ENCODE measurements at regions not wholly inside any gene's neighbourhood (a gene's known extent, or its start where the extent isn't known, plus 50 kb on each side); places are given as distances from the start of the nearest gene placed in this dataset.
"Not testable (repeated sequence)": the region's sequence is repeated elsewhere in the genome, so short reads cannot be mapped to it uniquely, and the experiment has no call there.

- no peak overlapping the region for H3K4me3 ChIP-seq (ENCODE audit: low read depth, low read length)
- no peaks in the 10 kb centered on the region for H3K4me1 ChIP-seq (ENCODE audit: control insufficient read depth, insufficient read depth, low read length)
- H3K9me3 ChIP-seq (ENCODE audit: control insufficient read depth, insufficient read depth, low read length), result no peaks in the 10 kb centered on the region
- no peaks in the 10 kb centered on the region for H3K36me3 ChIP-seq (ENCODE audit: control insufficient read depth, insufficient read depth, low read length)
- no peak overlapping the region for H3K9ac ChIP-seq (ENCODE audit: low read depth, low read length)
- H3K27me3 ChIP-seq (ENCODE audit: control insufficient read depth, insufficient read depth, low read length), result no peaks in the 10 kb centered on the region
Observed at GRCh38 chrX:122910697-122911096, 273.4 kb upstream of the GRIA3 start.

- H3K4me1 ChIP-seq (ENCODE audit: control insufficient read depth, insufficient read depth, low read length), result no peaks in the 10 kb centered on the region
- H3K36me3 ChIP-seq (ENCODE audit: control insufficient read depth, insufficient read depth, low read length), result no peaks in the 10 kb centered on the region
- no peaks in the 10 kb centered on the region for H3K9me3 ChIP-seq (ENCODE audit: control insufficient read depth, insufficient read depth, low read length)
- H3K9ac ChIP-seq (ENCODE audit: low read depth, low read length), result no peak overlapping the region
- no peaks in the 10 kb centered on the region for H3K27me3 ChIP-seq (ENCODE audit: control insufficient read depth, insufficient read depth, low read length)
- no peak overlapping the region for H3K4me3 ChIP-seq (ENCODE audit: low read depth, low read length)
Observed at GRCh38 chrX:122913134-122913533, 270.9 kb upstream of the GRIA3 start.

DNA sequence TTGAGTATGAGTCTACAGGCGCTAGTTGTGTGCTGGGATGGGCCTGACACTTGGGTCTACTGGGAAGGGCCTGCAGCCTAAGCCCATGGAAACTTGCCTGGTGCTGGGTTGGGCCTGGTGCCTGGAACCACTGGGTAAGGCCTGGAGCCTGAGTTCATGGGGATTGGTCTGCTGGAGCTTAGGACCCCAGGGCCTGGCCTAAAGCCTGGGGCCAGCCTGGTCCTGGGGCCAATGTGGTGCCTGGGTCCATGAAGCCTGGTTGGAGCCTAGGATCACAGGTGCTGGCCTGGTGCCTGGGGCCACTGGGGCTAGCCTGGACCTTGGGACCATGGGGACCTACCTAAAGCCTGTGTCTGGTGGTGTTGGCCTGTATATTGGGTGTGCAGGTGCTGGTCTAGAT lies 270.3 kb upstream of the GRIA3 start:
- no peaks in the 10 kb centered on the region for H3K36me3 ChIP-seq (ENCODE audit: control insufficient read depth, insufficient read depth, low read length)
- no peak overlapping the region for H3K4me3 ChIP-seq (ENCODE audit: low read depth, low read length)
- no peaks in the 10 kb centered on the region for H3K9me3 ChIP-seq (ENCODE audit: control insufficient read depth, insufficient read depth, low read length)
- no peak overlapping the region for H3K9ac ChIP-seq (ENCODE audit: low read depth, low read length)
- no peaks in the 10 kb centered on the region for H3K27me3 ChIP-seq (ENCODE audit: control insufficient read depth, insufficient read depth, low read length)
- no peaks in the 10 kb centered on the region for H3K4me1 ChIP-seq (ENCODE audit: control insufficient read depth, insufficient read depth, low read length)

DNA sequence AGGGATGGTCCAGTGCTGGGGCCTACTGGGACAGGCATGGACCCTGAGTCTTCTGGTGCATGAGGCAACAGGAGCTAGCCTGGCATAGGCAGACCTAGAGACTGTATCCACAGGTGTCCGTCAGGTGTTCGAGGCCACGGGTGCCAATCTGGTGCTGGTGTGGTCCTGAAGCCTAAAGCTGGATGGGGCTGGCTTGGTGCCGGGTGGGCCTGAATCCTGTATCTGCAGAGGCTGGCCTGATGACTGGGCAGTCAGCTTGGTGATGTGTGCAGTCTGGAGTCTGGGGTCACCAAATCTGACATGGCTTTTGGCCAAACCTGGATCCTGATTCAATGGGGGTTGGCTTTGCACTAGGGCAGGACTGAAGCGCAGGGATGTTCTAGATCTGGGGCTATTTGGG lies 269.8 kb upstream of the GRIA3 start:
- no peak overlapping the region for H3K4me3 ChIP-seq (ENCODE audit: low read depth, low read length)
- H3K27me3 ChIP-seq (ENCODE audit: control insufficient read depth, insufficient read depth, low read length), result no peaks in the 10 kb centered on the region
- H3K4me1 ChIP-seq (ENCODE audit: control insufficient read depth, insufficient read depth, low read length), result no peaks in the 10 kb centered on the region
- H3K9me3 ChIP-seq (ENCODE audit: control insufficient read depth, insufficient read depth, low read length), result no peaks in the 10 kb centered on the region
- H3K36me3 ChIP-seq (ENCODE audit: control insufficient read depth, insufficient read depth, low read length), result no peaks in the 10 kb centered on the region
- no peak overlapping the region for H3K9ac ChIP-seq (ENCODE audit: low read depth, low read length)

DNA sequence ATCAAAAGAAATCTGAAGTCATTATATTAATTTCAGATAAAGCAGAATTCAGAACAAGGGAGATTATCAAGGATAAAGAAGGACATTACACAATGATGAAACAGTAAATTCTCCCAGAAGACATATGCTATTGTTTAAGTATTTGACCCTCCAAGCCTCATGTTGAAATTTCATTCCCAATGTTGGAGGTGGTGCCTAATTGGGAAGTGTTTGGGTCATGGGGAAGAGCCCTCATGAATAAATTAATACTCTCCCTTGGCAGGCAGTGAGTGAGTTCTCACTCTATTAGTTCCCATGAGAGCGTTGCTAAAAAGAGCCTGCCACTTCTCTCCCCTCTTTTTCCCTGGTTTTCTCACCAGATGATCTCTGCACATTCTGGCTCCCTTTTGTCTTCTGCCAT lies 249.9 kb upstream of the GRIA3 start:
- no peak overlapping the region for H3K9ac ChIP-seq (ENCODE audit: low read depth, low read length)
- no peaks in the 10 kb centered on the region for H3K36me3 ChIP-seq (ENCODE audit: control insufficient read depth, insufficient read depth, low read length)
- H3K27me3 ChIP-seq (ENCODE audit: control insufficient read depth, insufficient read depth, low read length), result no peaks in the 10 kb centered on the region
- no peaks in the 10 kb centered on the region for H3K9me3 ChIP-seq (ENCODE audit: control insufficient read depth, insufficient read depth, low read length)
- no peaks in the 10 kb centered on the region for H3K4me1 ChIP-seq (ENCODE audit: control insufficient read depth, insufficient read depth, low read length)
- H3K4me3 ChIP-seq (ENCODE audit: low read depth, low read length), result no peak overlapping the region

DNA sequence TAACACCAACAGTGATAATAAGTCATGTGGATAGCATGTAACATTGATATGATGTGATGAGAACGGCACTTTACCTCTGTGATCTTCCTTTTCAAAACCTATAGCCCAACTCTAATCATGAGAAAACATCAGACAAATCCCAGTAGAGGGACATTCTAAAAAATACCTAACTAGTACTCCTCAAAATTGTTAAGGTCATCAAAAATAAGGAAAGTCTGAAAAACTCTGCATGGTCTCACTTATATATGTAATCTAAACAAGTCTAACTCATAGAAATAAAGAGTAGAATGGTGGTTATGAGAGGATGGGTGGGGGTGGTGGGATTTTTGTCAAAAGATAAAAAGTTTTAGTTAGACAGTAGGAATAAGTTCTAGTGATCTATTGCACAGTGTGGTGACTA lies 243.9 kb upstream of the GRIA3 start:
- no peak overlapping the region for H3K4me3 ChIP-seq (ENCODE audit: low read depth, low read length)
- no peaks in the 10 kb centered on the region for H3K4me1 ChIP-seq (ENCODE audit: control insufficient read depth, insufficient read depth, low read length)
- no peaks in the 10 kb centered on the region for H3K36me3 ChIP-seq (ENCODE audit: control insufficient read depth, insufficient read depth, low read length)
- no peak overlapping the region for H3K9ac ChIP-seq (ENCODE audit: low read depth, low read length)
- H3K27me3 ChIP-seq (ENCODE audit: control insufficient read depth, insufficient read depth, low read length), result no peaks in the 10 kb centered on the region
- H3K9me3 ChIP-seq (ENCODE audit: control insufficient read depth, insufficient read depth, low read length), result no peaks in the 10 kb centered on the region

GRCh38 chrX:122941806-122942205 lies 242.3 kb upstream of the GRIA3 start:
- no peaks in the 10 kb centered on the region for H3K36me3 ChIP-seq (ENCODE audit: control insufficient read depth, insufficient read depth, low read length)
- H3K4me3 ChIP-seq (ENCODE audit: low read depth, low read length), result no peak overlapping the region
- H3K9me3 ChIP-seq (ENCODE audit: control insufficient read depth, insufficient read depth, low read length), result no peaks in the 10 kb centered on the region
- H3K9ac ChIP-seq (ENCODE audit: low read depth, low read length), result no peak overlapping the region
- no peaks in the 10 kb centered on the region for H3K4me1 ChIP-seq (ENCODE audit: control insufficient read depth, insufficient read depth, low read length)
- no peaks in the 10 kb centered on the region for H3K27me3 ChIP-seq (ENCODE audit: control insufficient read depth, insufficient read depth, low read length)

- H3K9me3 ChIP-seq (ENCODE audit: control insufficient read depth, insufficient read depth, low read length), result no peaks in the 10 kb centered on the region
- H3K4me1 ChIP-seq (ENCODE audit: control insufficient read depth, insufficient read depth, low read length), result no peaks in the 10 kb centered on the region
- H3K27me3 ChIP-seq (ENCODE audit: control insufficient read depth, insufficient read depth, low read length), result no peaks in the 10 kb centered on the region
- no peak overlapping the region for H3K9ac ChIP-seq (ENCODE audit: low read depth, low read length)
- no peak overlapping the region for H3K4me3 ChIP-seq (ENCODE audit: low read depth, low read length)
- H3K36me3 ChIP-seq (ENCODE audit: control insufficient read depth, insufficient read depth, low read length), result no peaks in the 10 kb centered on the region
Observed at GRCh38 chrX:122943918-122944317, 240.2 kb upstream of the GRIA3 start.

- H3K4me3 ChIP-seq (ENCODE audit: low read depth, low read length), result no peak overlapping the region
- H3K27me3 ChIP-seq (ENCODE audit: control insufficient read depth, insufficient read depth, low read length), result no peaks in the 10 kb centered on the region
- H3K9me3 ChIP-seq (ENCODE audit: control insufficient read depth, insufficient read depth, low read length), result no peaks in the 10 kb centered on the region
- no peak overlapping the region for H3K9ac ChIP-seq (ENCODE audit: low read depth, low read length)
- no peaks in the 10 kb centered on the region for H3K36me3 ChIP-seq (ENCODE audit: control insufficient read depth, insufficient read depth, low read length)
- no peaks in the 10 kb centered on the region for H3K4me1 ChIP-seq (ENCODE audit: control insufficient read depth, insufficient read depth, low read length)
Observed at GRCh38 chrX:122945328-122945727, 238.8 kb upstream of the GRIA3 start.

- H3K9me3 ChIP-seq (ENCODE audit: control insufficient read depth, insufficient read depth, low read length), result no peaks in the 10 kb centered on the region
- H3K4me1 ChIP-seq (ENCODE audit: control insufficient read depth, insufficient read depth, low read length), result no peaks in the 10 kb centered on the region
- no peak overlapping the region for H3K4me3 ChIP-seq (ENCODE audit: low read depth, low read length)
- no peak overlapping the region for H3K9ac ChIP-seq (ENCODE audit: low read depth, low read length)
- H3K36me3 ChIP-seq (ENCODE audit: control insufficient read depth, insufficient read depth, low read length), result no peaks in the 10 kb centered on the region
- no peaks in the 10 kb centered on the region for H3K27me3 ChIP-seq (ENCODE audit: control insufficient read depth, insufficient read depth, low read length)
Observed at GRCh38 chrX:122972604-122973003, 211.5 kb upstream of the GRIA3 start.

- H3K9me3 ChIP-seq (ENCODE audit: control insufficient read depth, insufficient read depth, low read length), result no peaks in the 10 kb centered on the region
- no peak overlapping the region for H3K9ac ChIP-seq (ENCODE audit: low read depth, low read length)
- H3K4me3 ChIP-seq (ENCODE audit: low read depth, low read length), result no peak overlapping the region
- no peaks in the 10 kb centered on the region for H3K36me3 ChIP-seq (ENCODE audit: control insufficient read depth, insufficient read depth, low read length)
- H3K27me3 ChIP-seq (ENCODE audit: control insufficient read depth, insufficient read depth, low read length), result no peaks in the 10 kb centered on the region
- H3K4me1 ChIP-seq (ENCODE audit: control insufficient read depth, insufficient read depth, low read length), result no peaks in the 10 kb centered on the region
Observed at GRCh38 chrX:122982521-122982920, 201.6 kb upstream of the GRIA3 start.

DNA sequence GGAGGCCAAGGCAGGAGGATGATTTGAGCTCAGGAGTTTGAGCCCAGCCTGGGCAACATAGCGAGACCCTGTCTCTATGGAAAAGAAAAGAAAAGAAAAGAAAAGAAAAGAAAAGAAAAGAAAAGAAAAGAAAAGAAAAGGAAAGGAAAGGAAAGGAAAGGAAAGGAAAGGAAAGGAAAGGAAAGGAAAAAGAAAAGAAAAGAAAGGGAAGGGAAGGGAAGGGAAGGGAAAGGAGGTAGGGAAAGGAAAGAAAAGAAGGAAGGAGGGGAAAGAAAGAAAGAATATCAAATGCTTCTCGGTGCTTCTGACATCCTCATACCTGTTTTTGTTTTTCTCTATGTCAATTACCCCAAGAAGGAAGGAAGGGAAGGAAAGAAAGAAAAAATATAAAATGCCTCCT lies 181.2 kb upstream of the GRIA3 start:
- H3K4me1 ChIP-seq (ENCODE audit: control insufficient read depth, insufficient read depth, low read length); H3K9me3 ChIP-seq (ENCODE audit: control insufficient read depth, insufficient read depth, low read length); H3K36me3 ChIP-seq (ENCODE audit: control insufficient read depth, insufficient read depth, low read length); H3K9ac ChIP-seq (ENCODE audit: low read depth, low read length); H3K4me3 ChIP-seq (ENCODE audit: low read depth, low read length); H3K27me3 ChIP-seq (ENCODE audit: control insufficient read depth, insufficient read depth, low read length): not testable (repeated sequence)

DNA sequence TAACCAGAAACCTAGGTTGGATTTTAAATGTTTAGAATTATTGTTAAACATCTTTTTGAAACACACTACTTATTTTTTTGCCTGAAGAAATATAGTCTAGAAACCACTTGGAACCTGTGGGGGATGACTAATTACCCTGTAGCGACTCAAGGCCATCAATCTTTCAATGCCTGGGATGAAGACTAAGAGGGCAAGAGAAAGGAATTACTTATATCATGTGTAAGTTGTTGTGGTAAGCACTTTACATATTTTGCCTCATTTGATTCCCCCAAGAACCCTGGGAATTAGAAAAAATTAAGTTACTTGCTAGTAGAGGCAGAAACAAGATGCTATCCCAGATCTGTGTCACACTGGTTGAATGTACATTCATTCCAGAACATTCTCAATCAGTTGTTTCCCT lies 170.9 kb upstream of the GRIA3 start:
- Histone ChIP-seq H3K27me3 (ENCODE audit: control insufficient read depth, insufficient read depth, low read length) (no peaks in the 10 kb centered on the region), H3K36me3 (ENCODE audit: control insufficient read depth, insufficient read depth, low read length) (no peaks in the 10 kb centered on the region), H3K9ac (ENCODE audit: low read depth, low read length) (no peak overlapping the region), H3K4me3 (ENCODE audit: low read depth, low read length) (no peak overlapping the region), H3K9me3 (ENCODE audit: control insufficient read depth, insufficient read depth, low read length) (no peaks in the 10 kb centered on the region), H3K4me1 (ENCODE audit: control insufficient read depth, insufficient read depth, low read length) (no peaks in the 10 kb centered on the region)
